A549 (cell line): ENCODE measurements at regions not wholly inside any gene's neighbourhood (a gene's known extent, or its start where the extent isn't known, plus 50 kb on each side); places are given as distances from the start of the nearest gene placed in this dataset.

Experiments used
- BHLHE40 ChIP-seq: IDR thresholded peaks from 2 replicates; pipeline ENCODE4 v1.6.1; 2012; ENCODE audit warnings: low read depth, low read length, inconsistent platforms
- CBX2 ChIP-seq: fragments of 200-600 bp; sonication (generic); IDR thresholded peaks from 2 replicates; pipeline ENCODE4 v1.6.1; 2016; ENCODE audit warnings: low read depth, mild to moderate bottlenecking, borderline replicate concordance
- CTCF ChIP-seq: fragments of >200 bp; sonication (Bioruptor Twin); formaldehyde crosslinking; IDR thresholded peaks from 3 replicates; pipeline ENCODE4 v1.5.1; 2016
- EP300 ChIP-seq, 2 experiments: fragments of >200 bp; sonication (Bioruptor Twin); formaldehyde crosslinking; IDR thresholded peaks; 2 replicates in 1 of 2; 3 replicates in 1 of 2; pipeline ENCODE4 v1.6.1; 2016 to 2017
- GATA3 ChIP-seq: IDR thresholded peaks from 2 replicates; pipeline ENCODE4 v1.6.1; 2012; ENCODE audit warnings: borderline replicate concordance
- JUNB ChIP-seq: fragments of >200 bp; sonication (Bioruptor Twin); formaldehyde crosslinking; IDR thresholded peaks from 2 replicates; pipeline ENCODE4 v1.6.1; 2016
- MAFK ChIP-seq: fragments of 450-650 bp; IDR thresholded peaks from 2 replicates; pipeline ENCODE4 v1.6.1; 2014; ENCODE audit not compliant: partially characterized antibody
- NR3C1 ChIP-seq: fragments of >200 bp; sonication (Bioruptor Twin); formaldehyde crosslinking; IDR thresholded peaks from 3 replicates; pipeline ENCODE4 v1.6.1; 2017
- POLR2A ChIP-seq: IDR thresholded peaks from 2 replicates; pipeline ENCODE4 v1.6.1; 2012; ENCODE audit warnings: mild to moderate bottlenecking, low read length
- SMC3 ChIP-seq: fragments of >200 bp; sonication (Bioruptor Twin); formaldehyde crosslinking; IDR thresholded peaks from 3 replicates; pipeline ENCODE4 v1.6.1; 2018; ENCODE audit warnings: inconsistent platforms
- SREBF2 ChIP-seq: fragments of 450-650 bp; IDR thresholded peaks from 2 replicates; pipeline ENCODE4 v1.6.1; 2014; ENCODE audit warnings: mild to moderate bottlenecking, moderate library complexity
- ZFP36 ChIP-seq: fragments of 450-650 bp; IDR thresholded peaks from 2 replicates; pipeline ENCODE4 v1.6.1; 2014; ENCODE audit warnings: borderline replicate concordance; ENCODE audit not compliant: partially characterized antibody
- TF ChIP-seq, protein P1 (sequence below): fragments of 150-350 bp; IDR thresholded peaks from 2 replicates; pipeline ENCODE4 v1.6.1; 2014; ENCODE audit warnings: low read depth, mild to moderate bottlenecking, low read length

DNA sequence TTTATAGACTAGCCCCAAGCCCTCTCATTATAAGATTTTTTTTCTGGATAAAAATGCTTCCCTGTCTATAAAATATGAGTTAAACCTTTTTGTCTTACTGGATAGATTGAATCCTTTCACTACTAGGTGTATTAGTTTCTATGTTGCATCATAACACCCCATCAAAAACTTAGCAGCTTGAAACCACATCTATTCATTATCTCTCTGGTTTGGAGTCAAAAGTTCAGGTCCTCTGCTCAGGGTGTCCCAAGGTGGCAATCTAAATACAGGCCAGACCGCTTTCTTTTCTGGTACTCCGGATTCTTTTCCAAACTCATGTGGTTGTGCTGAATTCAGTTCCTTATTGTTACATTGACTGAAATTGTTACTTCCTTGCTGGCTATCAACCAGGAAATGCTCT, 515.5 kb downstream of the PDHA2 start:
- no peak for TF ChIP-seq ZFP36
- TF ChIP-seq EP300 (IDR thresholded peaks at IDR 0.05), result no peak
- no peak for TF ChIP-seq SMC3
- no peak for TF ChIP-seq CTCF
- no peak for TF ChIP-seq POLR2A
- no peak for TF ChIP-seq MAFK
- no peak for TF ChIP-seq BHLHE40
- TF ChIP-seq CBX2, result no peak
- no peak for TF ChIP-seq SREBF2
- TF ChIP-seq, protein P1, sequence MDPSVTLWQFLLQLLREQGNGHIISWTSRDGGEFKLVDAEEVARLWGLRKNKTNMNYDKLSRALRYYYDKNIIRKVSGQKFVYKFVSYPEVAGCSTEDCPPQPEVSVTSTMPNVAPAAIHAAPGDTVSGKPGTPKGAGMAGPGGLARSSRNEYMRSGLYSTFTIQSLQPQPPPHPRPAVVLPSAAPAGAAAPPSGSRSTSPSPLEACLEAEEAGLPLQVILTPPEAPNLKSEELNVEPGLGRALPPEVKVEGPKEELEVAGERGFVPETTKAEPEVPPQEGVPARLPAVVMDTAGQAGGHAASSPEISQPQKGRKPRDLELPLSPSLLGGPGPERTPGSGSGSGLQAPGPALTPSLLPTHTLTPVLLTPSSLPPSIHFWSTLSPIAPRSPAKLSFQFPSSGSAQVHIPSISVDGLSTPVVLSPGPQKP, result no peak
- TF ChIP-seq GATA3, result no peak
- no peak for TF ChIP-seq JUNB
- no peak for TF ChIP-seq NR3C1
